DMS53 treated with DMSO at 0.1 percent for 48 hours (cell line): ENCODE measurements at regions not wholly inside any gene's neighbourhood (a gene's known extent, or its start where the extent isn't known, plus 50 kb on each side); places are given as distances from the start of the nearest gene placed in this dataset.

Source experiments
- DNase-seq: peaks from one replicate; lab custom pipeline; 2025; ENCODE audit not compliant: unreplicated experiment; lab: John Stamatoyannopoulos, UW

DNA sequence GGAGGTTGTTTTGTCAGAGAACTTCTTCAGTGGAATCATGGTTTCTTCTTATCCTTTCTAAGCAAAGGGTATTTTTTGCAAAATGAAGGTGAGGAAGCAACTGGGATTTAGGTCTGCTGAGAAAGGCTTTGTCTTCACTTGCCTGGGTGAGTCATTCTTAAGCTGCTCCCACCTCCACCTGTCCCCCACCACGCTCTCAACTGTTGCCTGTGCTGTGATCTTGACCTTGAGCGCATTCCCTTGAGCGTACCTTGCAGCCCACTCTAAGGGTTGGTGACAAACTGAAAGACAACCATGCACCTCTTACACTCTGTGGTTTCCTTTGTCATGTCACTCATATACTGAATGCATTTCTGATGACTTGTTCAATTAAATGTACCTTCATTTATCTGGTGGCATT, 641.1 kb downstream of the RNF144B start:
- DNase-seq = no peak

DNA sequence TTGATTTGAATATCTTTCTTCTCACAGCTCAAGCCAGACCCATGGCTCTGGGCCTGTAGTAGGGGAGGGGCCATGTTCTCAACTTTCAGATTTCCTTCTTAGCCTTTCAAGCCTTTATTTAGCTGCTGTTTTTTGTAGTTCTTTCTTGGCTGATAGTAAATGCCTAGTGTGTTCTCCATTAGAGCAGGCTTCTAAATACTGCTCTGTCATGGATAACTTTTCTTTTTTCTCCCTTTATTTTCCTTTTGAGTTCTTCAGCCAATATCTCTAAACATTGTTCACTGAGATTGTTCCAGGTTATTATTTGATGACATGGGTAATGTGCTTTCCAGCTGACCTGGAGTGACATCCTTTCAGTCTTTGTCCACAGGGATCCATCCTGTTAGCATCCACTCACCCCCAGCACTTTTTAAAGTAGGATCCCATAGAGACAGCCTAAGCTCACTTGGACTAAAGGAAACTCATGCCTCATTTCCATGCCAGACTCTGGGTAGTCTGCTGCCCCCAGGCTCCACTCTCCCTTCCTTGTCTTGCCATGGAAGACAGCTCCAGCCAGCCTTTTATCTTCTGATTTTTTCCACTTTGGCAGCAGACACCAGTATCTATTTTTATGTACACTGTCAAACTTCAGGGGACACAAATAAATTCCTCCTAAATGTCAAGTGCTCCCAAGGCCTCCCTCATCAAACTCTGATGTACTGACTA, 645.6 kb downstream of the RNF144B start:
- no peak for DNase-seq

DNA sequence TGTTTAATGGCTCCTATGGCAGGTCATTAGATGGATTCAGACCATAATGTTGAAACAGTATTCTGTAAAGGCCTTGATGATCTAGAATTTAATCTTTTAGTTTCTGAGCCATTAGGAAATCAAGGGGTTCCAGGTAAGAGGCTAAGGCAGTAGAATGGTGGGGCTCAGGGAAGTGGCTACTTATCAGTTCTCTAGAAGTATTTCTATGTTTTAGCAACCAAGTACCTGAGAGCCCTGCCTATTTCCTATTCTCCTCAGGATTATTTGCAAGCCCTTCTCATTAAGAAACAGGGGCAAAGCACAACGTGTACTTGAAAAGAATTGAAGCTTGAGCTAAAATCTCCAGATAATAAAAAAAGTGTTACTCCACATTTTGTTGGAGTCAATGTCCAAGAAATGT, 646.5 kb downstream of the RNF144B start:
- no peak for DNase-seq

DNA sequence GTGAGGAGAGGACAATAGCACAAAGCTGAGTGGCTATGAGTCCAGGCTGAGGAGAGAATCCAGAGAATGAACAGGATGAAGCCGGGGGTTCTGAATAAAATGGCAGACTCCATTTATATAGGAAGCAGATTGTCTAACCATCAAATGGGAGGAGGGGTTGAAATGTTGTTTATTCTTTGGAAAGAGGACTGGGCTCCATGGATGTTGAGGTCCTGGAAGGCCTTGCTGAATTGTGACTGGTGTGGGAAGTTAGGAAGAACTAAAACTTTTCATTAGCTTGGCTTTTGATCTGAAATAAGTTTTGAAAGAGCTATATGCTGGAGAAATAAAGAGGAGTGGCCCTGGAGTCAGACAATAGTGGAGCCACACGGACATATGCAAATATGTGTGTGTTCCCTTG, 647.8 kb downstream of the RNF144B start:
- DNase-seq = no peak

GRCh38 chr6:19035461-19036195, 648.5 kb downstream of the RNF144B start:
- no peak for DNase-seq

- DNase-seq = no peak
These were observed 649.0 kb downstream of the RNF144B start for GRCh38 chr6:19036196-19036555.

- DNase-seq = no peak
These were observed 650.5 kb downstream of the RNF144B start for GRCh38 chr6:19037607-19038006.

GRCh38 chr6:19039287-19039686, 652.1 kb downstream of the RNF144B start:
- DNase-seq = no peak

DNA sequence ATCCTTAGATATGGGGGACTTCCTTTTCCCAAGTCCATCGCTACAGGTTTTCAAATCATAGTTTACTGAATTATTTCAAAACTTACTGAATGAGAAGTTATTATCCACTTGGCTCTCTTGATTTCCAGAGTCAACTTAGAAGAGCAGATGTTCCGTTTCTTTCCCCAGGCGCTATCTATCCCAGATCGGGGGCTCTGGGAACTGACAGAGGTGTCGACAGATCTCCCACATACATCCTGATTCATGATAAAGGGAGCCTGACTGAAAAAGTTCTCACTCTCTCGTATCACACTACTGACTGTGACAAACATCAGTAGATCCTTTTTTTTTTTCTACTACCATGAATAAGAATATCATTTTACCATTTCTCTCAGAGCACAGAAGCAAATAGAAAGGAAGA, 654.8 kb downstream of the RNF144B start:
- DNase-seq = no peak

- DNase-seq = no peak
These were observed 655.3 kb downstream of the RNF144B start for GRCh38 chr6:19042420-19042819.

DNA sequence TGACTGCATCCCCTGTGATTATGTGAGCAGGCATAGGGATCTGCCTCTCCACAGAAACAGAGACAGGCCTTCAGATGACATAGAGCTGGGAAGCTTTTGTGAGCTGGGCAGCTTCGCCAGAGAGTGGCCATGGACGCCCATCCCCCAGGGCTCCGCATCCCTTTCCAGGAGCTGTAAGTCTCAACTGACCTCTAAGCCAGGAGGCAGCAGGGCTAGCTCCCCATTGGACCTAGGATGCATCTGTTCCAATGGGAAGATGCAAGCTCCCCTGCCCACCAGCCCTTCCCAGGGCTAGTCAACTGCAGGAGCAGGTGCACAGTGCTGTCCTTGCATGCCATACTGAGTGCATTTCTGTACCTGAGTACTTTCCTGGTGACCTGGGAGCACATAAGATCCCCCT, 663.6 kb downstream of the RNF144B start:
- DNase-seq = no peak

DNA sequence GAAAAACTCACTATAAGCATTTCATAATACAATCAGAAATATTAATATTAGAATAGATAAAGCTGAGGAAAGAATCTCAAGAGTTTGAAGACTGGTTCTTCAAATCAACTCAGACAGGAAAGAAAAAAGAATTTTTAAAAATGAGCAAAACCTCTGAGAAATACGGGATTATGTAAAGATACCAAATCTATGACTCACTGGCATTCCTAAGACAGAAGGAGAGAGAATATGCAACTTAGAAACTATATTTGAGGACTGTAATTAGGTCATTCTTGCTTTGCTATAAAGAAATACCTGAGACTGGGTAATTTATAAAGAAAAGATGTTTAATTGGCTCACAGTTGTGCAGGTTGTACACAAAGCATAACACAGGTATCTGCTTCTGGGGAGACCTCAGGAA, 665.1 kb downstream of the RNF144B start:
- DNase-seq = no peak

DNA sequence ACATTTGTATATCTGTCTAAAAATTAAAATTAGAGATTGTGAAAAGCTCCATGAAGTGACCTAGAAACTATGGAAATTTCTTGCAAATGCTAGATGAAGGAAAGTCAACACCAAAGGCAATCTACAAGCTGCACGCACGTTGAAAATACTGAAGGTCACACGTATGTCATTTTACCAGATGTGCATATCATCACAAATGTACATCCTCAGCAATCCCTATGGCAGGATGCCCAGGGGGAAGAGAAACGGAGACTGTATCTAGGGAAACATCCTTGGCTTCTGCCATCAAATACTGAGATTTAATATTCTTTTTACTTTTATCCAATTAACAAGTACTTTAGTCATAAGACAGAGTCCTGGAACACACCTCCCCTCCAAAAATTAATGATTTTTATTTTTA, 672.0 kb downstream of the RNF144B start:
- no peak for DNase-seq

- DNase-seq = no peak
These were observed 680.0 kb downstream of the RNF144B start for GRCh38 chr6:19067165-19067564.

DNA sequence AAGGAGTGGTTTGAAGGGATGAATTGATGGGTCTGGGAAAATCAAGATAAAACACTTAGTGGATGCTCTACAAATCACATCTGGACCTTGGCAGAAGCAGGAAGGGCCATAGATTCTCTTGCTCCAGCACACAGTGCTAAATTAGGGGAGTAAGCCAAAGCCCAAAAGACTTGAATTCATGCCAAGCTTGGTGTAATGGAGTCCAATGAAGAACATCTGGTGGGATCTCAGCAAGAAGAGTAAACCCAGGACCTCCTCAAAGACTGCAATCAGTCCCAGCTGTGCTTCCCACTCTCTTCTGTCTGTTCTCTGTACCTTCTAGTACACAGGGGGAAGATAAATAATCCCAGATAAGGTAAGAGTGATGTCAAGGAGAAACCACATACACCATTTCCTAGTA, 683.4 kb downstream of the RNF144B start:
- DNase-seq = no peak

- DNase-seq = peak; percentile 1
These were observed 696.7 kb downstream of the RNF144B start for GRCh38 chr6:19083801-19084200.

DNA sequence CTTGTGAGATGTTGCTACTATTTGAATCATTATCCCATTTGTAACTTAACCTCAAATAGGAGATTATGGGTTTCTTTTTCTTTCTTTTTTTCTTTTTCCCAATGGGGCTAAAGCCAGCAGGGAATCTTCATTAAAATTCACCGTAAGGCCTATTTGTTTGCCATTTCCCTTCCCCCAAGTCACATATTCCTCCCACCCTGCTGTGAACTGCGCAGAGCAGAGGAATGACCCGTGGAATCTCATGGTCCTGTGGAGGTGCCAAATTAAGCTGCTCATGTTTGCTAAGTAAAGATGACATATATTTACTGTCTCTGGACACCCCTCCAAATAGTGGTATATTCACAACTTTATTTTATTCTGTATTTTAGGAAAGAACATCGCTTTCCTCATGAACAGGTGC, 699.3 kb downstream of the RNF144B start:
- DNase-seq = no peak

GRCh38 chr6:19087296-19087695, 700.1 kb downstream of the RNF144B start:
- DNase-seq = no peak

- no peak for DNase-seq
These were observed 700.7 kb downstream of the RNF144B start for GRCh38 chr6:19087897-19088296.

GRCh38 chr6:19100752-19101151, 713.6 kb downstream of the RNF144B start:
- no peak for DNase-seq

DNA sequence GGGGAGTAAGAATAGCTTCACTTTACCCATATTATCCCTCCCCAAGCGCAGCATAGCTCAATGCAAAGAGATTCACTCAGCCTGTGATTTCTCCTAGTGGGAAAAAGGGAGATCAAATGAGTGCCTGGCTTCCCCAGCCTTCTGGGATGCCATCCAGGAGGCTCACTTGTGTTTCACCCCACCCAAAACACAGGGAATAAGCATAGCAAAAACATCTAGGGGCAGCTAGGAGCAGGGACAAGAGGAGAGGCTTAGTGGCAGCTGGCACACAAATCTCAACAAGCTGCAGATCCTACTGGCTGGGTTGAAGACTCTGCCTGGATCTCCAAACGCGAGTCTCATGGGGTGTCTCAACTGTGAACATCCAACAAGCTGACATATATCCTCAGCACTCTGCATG, 715.8 kb downstream of the RNF144B start:
- DNase-seq = no peak

DNA sequence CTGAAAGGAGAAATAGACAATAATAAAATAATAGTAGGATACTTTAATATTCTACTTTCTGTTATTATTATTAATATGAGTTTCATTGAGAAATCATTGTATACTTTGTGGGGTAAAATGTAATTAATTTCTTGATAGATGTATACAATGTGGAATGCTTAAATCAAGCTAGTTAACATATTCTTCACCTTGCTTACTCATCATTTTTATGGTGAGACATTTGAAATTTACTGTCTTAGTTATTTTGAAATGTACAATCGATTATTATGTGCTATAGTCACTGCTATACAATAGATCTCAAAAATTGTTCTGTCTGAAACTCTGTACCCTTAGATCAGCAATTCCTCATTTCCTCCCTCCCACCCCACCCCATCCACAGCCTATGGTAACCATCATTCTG, 720.3 kb downstream of the RNF144B start:
- no peak for DNase-seq

- no peak for DNase-seq
These were observed 715.6 kb upstream of the ID4 start for GRCh38 chr6:19121521-19121920.
